ENCODE measurements at regions not wholly inside any gene's neighbourhood (a gene's known extent, or its start where the extent isn't known, plus 50 kb on each side); places are given as distances from the start of the nearest gene placed in this dataset.

GRCh38 chr1:201606096-201606495, 67.2 kb downstream of the NAV1 start:
- H3K79me2 ChIP-seq (ENCODE audit: low read depth) = no peaks in the 10 kb centered on the region
- intact Hi-C loops (cut with micrococcal nuclease; ENCODE audit: unreplicated experiment) = no loop called here
- CTCF ChIA-PET = no interaction called here

GRCh38 chr1:201606623-201607022, 67.7 kb downstream of the NAV1 start:
- Histone ChIP-seq H3K4me1 (replicated peaks; ENCODE audit: insufficient read depth) (no peaks in the 10 kb centered on the region), H3F3A (ENCODE audit: insufficient read depth, low read depth) (no peaks in the 10 kb centered on the region), H3K9me3 (ENCODE audit: insufficient read depth, low read depth) (no peaks in the 10 kb centered on the region), H3K27me3 (ENCODE audit: insufficient read depth, low read depth) (no peaks in the 10 kb centered on the region), H3K27ac (no peak overlapping the region), H3K9me2 (ENCODE audit: insufficient read depth) (no peaks in the 10 kb centered on the region), H3K4me2 (no peak overlapping the region), H3K36me3 (ENCODE audit: low read depth) (no peaks in the 10 kb centered on the region), H3K79me2 (ENCODE audit: low read depth) (no peaks in the 10 kb centered on the region), H2AFZ (no peak overlapping the region), H4K20me1 (ENCODE audit: insufficient read depth) (no peaks in the 10 kb centered on the region; the same call in 1 of the 2 replicates), H3K4me3 (no peak overlapping the region)
- DNase-seq = no peak
- BruUV-seq (replicated peaks) = no TSS peak
- ChIA-PET POLR2A (ENCODE audit: unreplicated experiment) (no interaction called here), CTCF (no interaction called here)
- TF ChIP-seq CTCF (conservative IDR thresholded peaks at IDR 0.05) (no peak), EZH2 (IDR thresholded peaks at IDR 0.05; ENCODE audit: low read depth) (no peak)
- intact Hi-C loops (cut with micrococcal nuclease; ENCODE audit: unreplicated experiment) = no loop called here

More at GRCh38 chr1:201606096-201606495, 67.2 kb downstream of the NAV1 start:
- Histone ChIP-seq H3K4me3 (no peak overlapping the region), H3F3A (ENCODE audit: insufficient read depth, low read depth) (no peaks in the 10 kb centered on the region), H3K4me2 (no peak overlapping the region), H3K9me2 (ENCODE audit: insufficient read depth) (no peaks in the 10 kb centered on the region), H2AFZ (no peak overlapping the region), H4K20me1 (ENCODE audit: insufficient read depth) (no peaks in the 10 kb centered on the region; the same call in 1 of the 2 replicates), H3K36me3 (ENCODE audit: low read depth) (no peaks in the 10 kb centered on the region), H3K27ac (no peak overlapping the region), H3K4me1 (replicated peaks; ENCODE audit: insufficient read depth) (no peaks in the 10 kb centered on the region), H3K27me3 (ENCODE audit: insufficient read depth, low read depth) (no peaks in the 10 kb centered on the region), H3K9me3 (ENCODE audit: insufficient read depth, low read depth) (no peaks in the 10 kb centered on the region)
- POLR2A ChIA-PET (ENCODE audit: unreplicated experiment) = no interaction called here
- BruUV-seq (replicated peaks) = no TSS peak
- no peak for DNase-seq
- no peak for TF ChIP-seq CTCF (conservative IDR thresholded peaks at IDR 0.05)
- TF ChIP-seq EZH2 (IDR thresholded peaks at IDR 0.05; ENCODE audit: low read depth) = no peak

GRCh38 chr1:201608635-201609395, 69.9 kb downstream of the NAV1 start:
- DNase-seq = no peak
- Histone ChIP-seq H3K4me1 (replicated peaks; ENCODE audit: insufficient read depth) (no peaks in the 10 kb centered on the region), H3K4me3 (no peak overlapping the region), H3K9me2 (ENCODE audit: insufficient read depth) (no peaks in the 10 kb centered on the region), H3K27ac (no peak overlapping the region), H3K9me3 (ENCODE audit: insufficient read depth, low read depth) (no peaks in the 10 kb centered on the region), H3K79me2 (ENCODE audit: low read depth) (no peaks in the 10 kb centered on the region), H4K20me1 (ENCODE audit: insufficient read depth) (no peaks in the 10 kb centered on the region; the same call in 1 of the 2 replicates), H3K4me2 (no peak overlapping the region), H3K36me3 (ENCODE audit: low read depth) (no peaks in the 10 kb centered on the region), H2AFZ (no peak overlapping the region), H3F3A (ENCODE audit: insufficient read depth, low read depth) (no peaks in the 10 kb centered on the region; the same call in 1 of the 2 replicates), H3K27me3 (ENCODE audit: insufficient read depth, low read depth) (no peaks in the 10 kb centered on the region)
- BruUV-seq (replicated peaks) = no TSS peak
- ChIA-PET CTCF (no interaction called here), POLR2A (ENCODE audit: unreplicated experiment) (no interaction called here)
- TF ChIP-seq EZH2 (IDR thresholded peaks at IDR 0.05; ENCODE audit: low read depth) = no peak
- TF ChIP-seq CTCF (conservative IDR thresholded peaks at IDR 0.05) = no peak
- intact Hi-C loops (cut with micrococcal nuclease; ENCODE audit: unreplicated experiment) = no loop called here
